H9 (cell line): ENCODE measurements at regions not wholly inside any gene's neighbourhood (a gene's known extent, or its start where the extent isn't known, plus 50 kb on each side); places are given as distances from the start of the nearest gene placed in this dataset.

Experiments used
- DNase-seq: peaks from one replicate; pipeline ENCODE4 v3.0.0-alpha.2; 2017
- H2AFZ ChIP-seq: one replicate; pipeline ENCODE4 v1.6.1; 2013; ENCODE audit warnings: mild to moderate bottlenecking, low read length, control low read depth, moderate library complexity
- H2AK5ac ChIP-seq: 2 replicates; pipeline ENCODE4 v1.6.1; 2013; ENCODE audit warnings: low read length, control low read depth, mixed read lengths; ENCODE audit not compliant: insufficient read length
- H2BK120ac ChIP-seq: one replicate; pipeline ENCODE4 v1.6.1; 2013; ENCODE audit warnings: low read depth, mild to moderate bottlenecking, low read length, control low read depth, inconsistent platforms; ENCODE audit not compliant: poor library complexity, severe bottlenecking
- H2BK12ac ChIP-seq: 2 replicates; pipeline ENCODE4 v1.6.1; 2013; ENCODE audit warnings: low read length, control low read depth, mixed read lengths, low read depth; ENCODE audit not compliant: insufficient read length
- H2BK15ac ChIP-seq: 2 replicates; pipeline ENCODE4 v1.6.1; 2013; ENCODE audit warnings: low read depth, low read length, control low read depth
- H2BK20ac ChIP-seq: one replicate; pipeline ENCODE4 v1.6.1; 2013; ENCODE audit warnings: low read depth, mild to moderate bottlenecking, low read length, control low read depth, inconsistent platforms; ENCODE audit not compliant: poor library complexity, severe bottlenecking
- H2BK5ac ChIP-seq: 2 replicates; pipeline ENCODE4 v1.6.1; 2013; ENCODE audit warnings: low read length, control low read depth, mixed read lengths; ENCODE audit not compliant: insufficient read length
- H3K14ac ChIP-seq: 2 replicates; pipeline ENCODE4 v1.6.1; 2013; ENCODE audit warnings: low read length, control low read depth; ENCODE audit not compliant: insufficient read depth
- H3K18ac ChIP-seq: 2 replicates; pipeline ENCODE4 v1.6.1; 2013; ENCODE audit warnings: low read depth, mild to moderate bottlenecking, mixed read lengths, low read length, control low read depth; ENCODE audit not compliant: insufficient read length
- H3K23ac ChIP-seq: 2 replicates; pipeline ENCODE4 v1.6.1; 2013; ENCODE audit warnings: low read length, control low read depth, mixed read lengths, low read depth; ENCODE audit not compliant: insufficient read length
- H3K23me2 ChIP-seq: 2 replicates; pipeline ENCODE4 v1.6.1; 2013; ENCODE audit warnings: low read depth, mild to moderate bottlenecking, mixed read lengths, low read length, control low read depth; ENCODE audit not compliant: insufficient read length, poor library complexity, severe bottlenecking
- H3K27ac ChIP-seq: 2 replicates; pipeline ENCODE4 v1.5.1; 2013; ENCODE audit warnings: low read length, control low read depth, mixed read lengths, low read depth; ENCODE audit not compliant: insufficient read length
- H3K27me3 ChIP-seq: 2 replicates; pipeline ENCODE4 v1.6.1; 2013; ENCODE audit warnings: low read length, control low read depth, inconsistent platforms; ENCODE audit not compliant: insufficient read depth
- H3K4ac ChIP-seq: 2 replicates; pipeline ENCODE4 v1.6.1; 2013; ENCODE audit warnings: low read depth, mild to moderate bottlenecking, control low read depth, inconsistent platforms, low read length, moderate library complexity
- H3K4me1 ChIP-seq: 2 replicates; pipeline ENCODE4 v1.6.1; 2013; ENCODE audit warnings: low read length, control low read depth, inconsistent platforms; ENCODE audit not compliant: insufficient read depth
- H3K4me2 ChIP-seq: 2 replicates; pipeline ENCODE4 v1.6.1; 2013; ENCODE audit warnings: low read length, control low read depth, mixed read lengths; ENCODE audit not compliant: insufficient read length, insufficient read depth
- H3K56ac ChIP-seq: 2 replicates; pipeline ENCODE4 v1.6.1; 2013; ENCODE audit warnings: low read depth, mild to moderate bottlenecking, mixed read lengths, low read length, control low read depth; ENCODE audit not compliant: insufficient read length
- H3K79me1 ChIP-seq: 2 replicates; pipeline ENCODE4 v1.6.1; 2013; ENCODE audit warnings: low read depth, mild to moderate bottlenecking, moderate library complexity, low read length, control low read depth, inconsistent platforms; ENCODE audit not compliant: insufficient read depth, poor library complexity, severe bottlenecking
- H3K79me2 ChIP-seq: 2 replicates; pipeline ENCODE4 v1.6.1; 2013; ENCODE audit warnings: low read length, control low read depth, inconsistent platforms; ENCODE audit not compliant: insufficient read depth
- H3K9ac ChIP-seq: 2 replicates; pipeline ENCODE4 v1.6.1; 2013; ENCODE audit warnings: low read length, control low read depth, mixed read lengths; ENCODE audit not compliant: insufficient read length; ENCODE audit errors: extremely low read depth
- H3K9me3 ChIP-seq: one replicate; pipeline ENCODE4 v1.6.1; 2013; ENCODE audit warnings: low read depth, low read length, inconsistent platforms; ENCODE audit not compliant: control insufficient read depth
- H3T11ph ChIP-seq: one replicate; pipeline ENCODE4 v1.6.1; 2013; ENCODE audit warnings: mild to moderate bottlenecking, low read length, control low read depth, inconsistent platforms
- H4K20me1 ChIP-seq: one replicate; pipeline ENCODE4 v1.6.1; 2013; ENCODE audit not compliant: control insufficient read depth, insufficient read length, insufficient read depth
- H4K5ac ChIP-seq: 2 replicates; pipeline ENCODE4 v1.6.1; 2013; ENCODE audit warnings: low read depth, mild to moderate bottlenecking, mixed read lengths, low read length, control low read depth; ENCODE audit not compliant: insufficient read length
- H4K8ac ChIP-seq: replicated peaks from 2 replicates; pipeline ENCODE4 v1.6.1; 2013; ENCODE audit warnings: low read length, control low read depth, mixed read lengths, low read depth; ENCODE audit not compliant: insufficient read length
- H4K91ac ChIP-seq: 2 replicates; pipeline ENCODE4 v1.6.1; 2013; ENCODE audit warnings: low read depth, mild to moderate bottlenecking, moderate library complexity, mixed read lengths, low read length, control low read depth; ENCODE audit not compliant: insufficient read length
- H3K27ac Mint-ChIP-seq, 3 experiments: 2 replicates in 2 of 3; 3 replicates in 1 of 3; pipeline ENCODE4 v1.8.0; 2020 to 2021; ENCODE audit warnings: mixed read lengths in 3 of 3, mild to moderate bottlenecking in 1 of 3, moderate library complexity in 1 of 3
- H3K27me3 Mint-ChIP-seq: 2 replicates; pipeline ENCODE4 v1.8.0; 2021; ENCODE audit warnings: low read depth, mild to moderate bottlenecking, moderate library complexity, mixed read lengths
- H3K36me3 Mint-ChIP-seq, 3 experiments: 2 replicates in 2 of 3; 3 replicates in 1 of 3; pipeline ENCODE4 v1.8.0; 2020 to 2021; ENCODE audit warnings: low read depth in 3 of 3, mixed read lengths in 3 of 3; ENCODE audit not compliant: insufficient read depth in 1 of 3
- H3K4me1 Mint-ChIP-seq, 2 experiments: 2 replicates each; pipeline ENCODE4 v1.8.0; 2020; ENCODE audit warnings: mixed read lengths in 2 of 2
- H3K4me3 Mint-ChIP-seq, 2 experiments: 2 replicates in 1 of 2; 3 replicates in 1 of 2; pipeline ENCODE4 v1.8.0; 2020 to 2021; ENCODE audit warnings: mild to moderate bottlenecking in 2 of 2, mixed read lengths in 2 of 2, moderate library complexity in 1 of 2
- H3K9me3 Mint-ChIP-seq, 2 experiments: 2 replicates in 1 of 2; 3 replicates in 1 of 2; pipeline ENCODE4 v1.8.0; 2020; ENCODE audit warnings: mild to moderate bottlenecking in 2 of 2, mixed read lengths in 2 of 2, moderate library complexity in 1 of 2
- CTCF ChIP-seq: fragments of 200-600 bp; sonication (generic); conservative IDR thresholded peaks from 3 replicates; pipeline ENCODE4 v1.8.0; 2021; ENCODE audit warnings: antibody characterized with exemption, mild to moderate bottlenecking
- WGBS: extraction: QIAGEN DNeasy Blood & Tissue Kit; methylation state at CpG from one replicate; pipeline ENCODE4 v1.1.7; 2013; ENCODE audit warnings: missing lambda C conversion rate, low lambda C conversion rate, mixed read lengths; ENCODE audit not compliant: insufficient read length; ENCODE audit errors: extremely low coverage; 5-methylcytosine and 5-hydroxymethylcytosine counted together

GRCh38 chr22:49196046-49196511, 631.6 kb downstream of the BRD1 start:
- H3K36me3 Mint-ChIP-seq: no peaks in the 10 kb centered on the region
- Histone ChIP-seq H3K14ac (no peak overlapping the region; the same call in 1 of the 2 replicates), H2BK15ac (no peak overlapping the region), H4K5ac (no peak overlapping the region), H3K18ac (no peak overlapping the region), H2BK20ac (no peak overlapping the region), H3K23me2 (no peaks in the 10 kb centered on the region), H2AK5ac (no peak overlapping the region), H4K8ac (no peak overlapping the region), H2BK5ac (no peak overlapping the region), H2BK12ac (no peak overlapping the region), H2BK120ac (no peak overlapping the region), H3K23ac (no peak overlapping the region), H2AFZ (no peak overlapping the region), H3K79me2 (no peaks in the 10 kb centered on the region), H3K4me2 (no peak overlapping the region), H4K20me1 (no peaks in the 10 kb centered on the region), H3K79me1 (no peaks in the 10 kb centered on the region), H3K4ac (no peak overlapping the region), H3K9ac (no peak overlapping the region), H3K27me3 (no peaks in the 10 kb centered on the region), H3K4me1 (no peaks in the 10 kb centered on the region), H3T11ph (no peak overlapping the region), H4K91ac (no peak overlapping the region), H3K56ac (no peak overlapping the region), H3K27ac (no peak overlapping the region), H3K9me3 (no peaks in the 10 kb centered on the region)
- H3K9me3 Mint-ChIP-seq: no peaks in the 10 kb centered on the region
- H3K27me3 Mint-ChIP-seq: peaks cover 34% of the 10 kb centered on the region
- H3K4me1 Mint-ChIP-seq: peaks cover 11 to 18% of the 10 kb centered on the region in 2 experiments
- no peak for DNase-seq
- no peak overlapping the region; a peak in 1 of 7 replicates for H3K27ac Mint-ChIP-seq
- TF ChIP-seq CTCF: no peak
- no peak overlapping the region for H3K4me3 Mint-ChIP-seq
- WGBS: no CpG with 5 or more reads among the region's 13 CpGs
